ENCODE measurements at regions not wholly inside any gene's neighbourhood (a gene's known extent, or its start where the extent isn't known, plus 50 kb on each side); places are given as distances from the start of the nearest gene placed in this dataset.

GRCh38 chr9:135240871-135241311 is 153.4 kb downstream of the OLFM1 start:
- no peak for DNase-seq

- DNase-seq: no peak
Measured at GRCh38 chr9:135241381-135242048, 154.0 kb downstream of the OLFM1 start.

- no peak for DNase-seq
Measured at GRCh38 chr9:135242049-135242396, 154.6 kb downstream of the OLFM1 start.

- no peak for DNase-seq
Measured at GRCh38 chr9:135242406-135242805, 154.9 kb downstream of the OLFM1 start.

- no peak for DNase-seq
Measured at GRCh38 chr9:135243201-135244190, 156.0 kb downstream of the OLFM1 start.

GRCh38 chr9:135244271-135245221 is 157.1 kb downstream of the OLFM1 start:
- DNase-seq: no peak

- DNase-seq: no peak
Measured at GRCh38 chr9:135245482-135246247, 158.2 kb downstream of the OLFM1 start.

GRCh38 chr9:135246248-135247205 is 159.1 kb downstream of the OLFM1 start:
- DNase-seq: no peak

- no peak for DNase-seq
Measured at GRCh38 chr9:135247227-135247930, 159.9 kb downstream of the OLFM1 start.

- no peak for DNase-seq
Measured at GRCh38 chr9:135248111-135248510, 160.6 kb downstream of the OLFM1 start.

- no peak for DNase-seq
Measured at GRCh38 chr9:135248721-135249120, 161.3 kb downstream of the OLFM1 start.

- DNase-seq: no peak
Measured at GRCh38 chr9:135249191-135249590, 161.7 kb downstream of the OLFM1 start.

GRCh38 chr9:135249711-135250110 is 162.2 kb downstream of the OLFM1 start:
- no peak for DNase-seq

GRCh38 chr9:135251331-135251761 is 163.9 kb downstream of the OLFM1 start:
- DNase-seq: no peak

- no peak for DNase-seq
Measured at GRCh38 chr9:135251996-135252760, 164.7 kb downstream of the OLFM1 start.

- DNase-seq: no peak
Measured at GRCh38 chr9:135252980-135253304, 165.5 kb downstream of the OLFM1 start.

GRCh38 chr9:135253305-135254004 is 166.0 kb downstream of the OLFM1 start:
- no peak for DNase-seq

- DNase-seq: no peak
Measured at GRCh38 chr9:135254176-135255032, 166.9 kb downstream of the OLFM1 start.
